Kidney epithelial cell (primary cell): ENCODE measurements at regions not wholly inside any gene's neighbourhood (a gene's known extent, or its start where the extent isn't known, plus 50 kb on each side); places are given as distances from the start of the nearest gene placed in this dataset.
"Not testable (repeated sequence)": the region's sequence is repeated elsewhere in the genome, so short reads cannot be mapped to it uniquely, and the experiment has no call there.

Experiments used
- DNase-seq: peaks from one replicate; pipeline ENCODE4 v3.0.0-alpha.2; 2010; ENCODE audit warnings: low read depth
- H3K27me3 ChIP-seq: 2 replicates; pipeline ENCODE4 v1.6.0; 2011; ENCODE audit warnings: low read length; ENCODE audit not compliant: control insufficient read depth, insufficient read depth
- H3K36me3 ChIP-seq: 2 replicates; pipeline ENCODE4 v1.5.1; 2011; ENCODE audit warnings: low read length; ENCODE audit not compliant: control insufficient read depth, insufficient read depth
- H3K4me3 ChIP-seq: 2 replicates; pipeline ENCODE4 v1.5.1; 2011; ENCODE audit warnings: low read depth, mild to moderate bottlenecking, control low read depth, low read length
- TF ChIP-seq, protein P1 (sequence below): IDR thresholded peaks from 2 replicates; pipeline ENCODE4 v1.5.1; 2011; ENCODE audit warnings: mild to moderate bottlenecking, moderate library complexity, low read length, control low read depth, inconsistent platforms; ENCODE audit not compliant: insufficient read depth, poor library complexity, severe bottlenecking

DNA sequence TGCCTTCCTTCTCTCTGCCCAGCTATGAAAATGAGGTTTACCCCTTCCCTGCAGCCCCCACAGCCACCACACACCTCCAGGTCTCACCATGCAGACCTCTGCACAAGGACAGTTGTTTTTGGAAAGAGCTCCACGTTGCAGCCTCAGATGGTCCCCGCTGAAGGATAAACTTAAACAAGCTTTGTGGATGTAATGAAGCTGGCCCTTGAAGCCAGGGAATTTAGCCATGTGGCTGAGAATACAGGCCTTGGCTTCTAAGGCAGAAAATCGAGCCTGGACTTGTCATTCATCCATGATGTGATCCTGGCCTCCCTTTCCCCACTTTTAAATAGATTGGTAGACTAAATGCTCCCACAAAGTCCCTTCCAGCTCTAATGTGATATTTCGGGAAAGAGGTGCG lies 79.4 kb downstream of the TBX3 start:
- Histone ChIP-seq H3K36me3 (no peaks in the 10 kb centered on the region), H3K27me3 (no peaks in the 10 kb centered on the region), H3K4me3 (no peak overlapping the region)
- TF ChIP-seq, protein P1, sequence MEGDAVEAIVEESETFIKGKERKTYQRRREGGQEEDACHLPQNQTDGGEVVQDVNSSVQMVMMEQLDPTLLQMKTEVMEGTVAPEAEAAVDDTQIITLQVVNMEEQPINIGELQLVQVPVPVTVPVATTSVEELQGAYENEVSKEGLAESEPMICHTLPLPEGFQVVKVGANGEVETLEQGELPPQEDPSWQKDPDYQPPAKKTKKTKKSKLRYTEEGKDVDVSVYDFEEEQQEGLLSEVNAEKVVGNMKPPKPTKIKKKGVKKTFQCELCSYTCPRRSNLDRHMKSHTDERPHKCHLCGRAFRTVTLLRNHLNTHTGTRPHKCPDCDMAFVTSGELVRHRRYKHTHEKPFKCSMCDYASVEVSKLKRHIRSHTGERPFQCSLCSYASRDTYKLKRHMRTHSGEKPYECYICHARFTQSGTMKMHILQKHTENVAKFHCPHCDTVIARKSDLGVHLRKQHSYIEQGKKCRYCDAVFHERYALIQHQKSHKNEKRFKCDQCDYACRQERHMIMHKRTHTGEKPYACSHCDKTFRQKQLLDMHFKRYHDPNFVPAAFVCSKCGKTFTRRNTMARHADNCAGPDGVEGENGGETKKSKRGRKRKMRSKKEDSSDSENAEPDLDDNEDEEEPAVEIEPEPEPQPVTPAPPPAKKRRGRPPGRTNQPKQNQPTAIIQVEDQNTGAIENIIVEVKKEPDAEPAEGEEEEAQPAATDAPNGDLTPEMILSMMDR: no peak
- DNase-seq: no peak

DNA sequence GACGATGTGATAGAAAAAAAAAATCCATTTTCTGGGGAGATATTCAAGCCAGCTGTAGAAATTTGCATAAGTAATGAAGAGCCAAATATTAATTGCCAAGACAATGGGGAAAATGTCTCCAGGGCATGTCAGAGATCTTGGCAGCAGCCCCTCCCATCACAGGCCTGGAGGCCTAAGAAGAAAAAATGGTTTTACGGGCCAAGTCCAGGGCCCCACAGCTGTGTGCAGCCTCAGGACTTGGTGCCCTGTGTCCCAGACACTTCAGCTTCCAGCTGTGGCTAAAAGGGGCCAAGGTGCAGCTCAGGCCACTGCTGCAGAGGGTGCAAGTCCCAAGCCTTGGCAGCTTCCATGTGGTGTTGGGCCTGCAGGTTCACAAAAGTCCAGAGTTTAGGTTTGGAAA lies 83.4 kb downstream of the TBX3 start:
- DNase-seq, H3K27me3 ChIP-seq, H3K4me3 ChIP-seq: not testable (repeated sequence)

DNA sequence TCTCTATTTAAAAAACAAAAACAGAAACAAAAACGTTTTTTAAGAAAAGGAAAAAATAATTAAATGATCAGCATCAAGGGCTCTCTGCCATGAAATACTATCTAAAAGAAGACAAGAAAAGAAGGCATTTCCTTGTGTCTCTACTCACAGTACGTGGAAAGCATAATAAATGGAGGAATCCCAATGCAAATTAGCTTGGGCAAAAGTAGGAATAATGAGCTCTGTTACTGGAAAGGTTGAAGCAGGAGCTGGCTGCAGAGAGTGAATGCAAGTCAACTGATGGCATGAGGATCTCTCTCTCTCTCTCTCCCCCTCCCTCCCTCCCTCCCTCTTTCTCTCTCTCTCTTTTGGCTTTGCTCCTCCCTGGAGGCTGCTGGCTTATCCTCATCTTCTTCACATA lies 85.9 kb downstream of the TBX3 start:
- no peak overlapping the region for H3K4me3 ChIP-seq
- H3K36me3 ChIP-seq: no peaks in the 10 kb centered on the region
- H3K27me3 ChIP-seq: no peaks in the 10 kb centered on the region
- TF ChIP-seq, protein P1: no peak
- no peak for DNase-seq

More for the DNA sequence above, 83.4 kb downstream of the TBX3 start:
- not testable (repeated sequence) for H3K36me3 ChIP-seq

DNA sequence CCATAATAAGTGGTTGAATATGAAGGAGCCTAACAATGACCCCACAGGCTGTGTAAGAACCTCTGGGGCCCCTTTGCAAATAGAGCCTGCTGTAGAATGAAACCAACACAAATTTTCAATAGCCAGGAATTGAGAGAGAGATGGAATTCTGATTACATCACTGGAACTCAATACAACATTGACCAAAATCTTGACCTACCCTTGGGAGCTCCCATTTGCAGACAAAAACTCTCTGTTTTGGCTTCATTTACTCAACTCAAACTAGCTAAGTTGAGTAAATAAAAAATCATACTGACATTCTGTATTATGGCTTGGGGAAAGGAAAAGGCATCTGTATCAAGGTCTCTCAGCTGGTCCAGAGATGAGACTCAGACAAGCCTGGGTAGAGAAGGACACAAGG lies 91.0 kb downstream of the TBX3 start:
- H3K36me3 ChIP-seq: no peaks in the 10 kb centered on the region
- no peaks in the 10 kb centered on the region for H3K27me3 ChIP-seq
- no peak for DNase-seq
- TF ChIP-seq, protein P1: no peak
- no peak overlapping the region for H3K4me3 ChIP-seq

DNA sequence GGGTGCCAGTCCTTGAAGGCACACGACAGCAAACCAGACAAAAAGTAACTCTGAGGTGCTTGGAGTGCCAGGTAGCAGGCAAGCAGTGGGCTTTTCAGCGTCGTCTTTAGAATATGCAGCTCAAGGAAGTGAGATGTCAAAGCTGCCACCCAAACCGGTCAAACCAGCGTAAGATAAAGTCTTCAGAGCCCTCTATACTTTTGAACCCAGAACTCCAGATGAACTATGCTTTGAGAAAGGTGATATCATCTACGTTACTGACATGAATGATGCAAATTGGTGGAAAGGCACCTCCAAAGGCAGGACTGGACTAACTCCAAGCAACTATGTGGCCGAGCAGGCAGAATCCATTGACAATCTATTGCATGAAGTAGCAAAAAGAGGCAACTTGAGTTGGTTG lies 95.9 kb downstream of the TBX3 start:
- no peaks in the 10 kb centered on the region for H3K36me3 ChIP-seq
- no peaks in the 10 kb centered on the region for H3K27me3 ChIP-seq
- TF ChIP-seq, protein P1: no peak
- H3K4me3 ChIP-seq: no peak overlapping the region
- no peak for DNase-seq

DNA sequence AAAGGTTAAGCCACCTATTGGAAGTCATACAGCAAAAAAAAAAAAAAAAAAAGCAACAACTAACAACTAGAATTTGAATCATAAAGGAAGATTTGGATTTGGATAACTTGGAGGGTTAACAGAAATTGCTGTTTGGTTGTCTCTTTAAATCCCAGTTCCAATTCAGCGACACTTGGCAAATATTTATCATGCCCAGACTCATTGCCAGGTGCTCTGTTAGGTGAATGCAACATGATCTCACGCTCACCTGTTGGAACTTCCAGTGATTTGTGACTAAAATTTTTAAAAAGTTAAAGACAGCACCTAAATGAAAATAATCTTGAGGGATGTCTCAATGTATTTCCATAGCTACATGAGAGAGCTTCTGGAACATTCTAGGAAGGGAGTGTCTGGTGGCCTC lies 103.7 kb downstream of the TBX3 start:
- no peaks in the 10 kb centered on the region for H3K27me3 ChIP-seq
- H3K4me3 ChIP-seq: no peak overlapping the region
- TF ChIP-seq, protein P1: no peak
- H3K36me3 ChIP-seq: no peaks in the 10 kb centered on the region
- no peak for DNase-seq

DNA sequence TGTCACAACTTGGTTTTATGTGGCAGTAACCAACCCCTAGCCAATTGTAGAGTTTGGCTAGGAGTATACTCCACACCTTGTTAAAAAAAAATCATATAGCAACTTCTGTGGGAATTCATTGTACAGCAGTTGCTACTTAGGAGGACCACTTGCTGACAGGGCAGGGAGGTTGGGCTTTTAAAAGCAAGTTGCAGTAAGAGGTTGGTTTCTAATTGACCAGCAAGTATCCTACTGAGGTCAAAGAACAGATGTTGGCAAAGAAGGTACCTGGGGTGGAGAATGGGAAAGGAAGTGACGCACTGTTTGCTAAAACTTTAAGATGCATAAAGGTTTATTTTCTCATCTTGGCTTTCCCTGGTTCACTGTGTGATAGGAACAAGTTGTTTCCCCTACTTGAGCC lies 104.6 kb downstream of the TBX3 start:
- no peaks in the 10 kb centered on the region for H3K36me3 ChIP-seq
- TF ChIP-seq, protein P1: no peak
- H3K27me3 ChIP-seq: no peaks in the 10 kb centered on the region
- no peak for DNase-seq
- H3K4me3 ChIP-seq: no peak overlapping the region
